HCT116 (cell line): ENCODE measurements at regions not wholly inside any gene's neighbourhood (a gene's known extent, or its start where the extent isn't known, plus 50 kb on each side); places are given as distances from the start of the nearest gene placed in this dataset.

Experiments used
- ATAC-seq: fragments of 200-7000 bp; cut with Tn5 transposase; 2 replicates; pipeline ENCODE4 v1.9.1; 2020; ENCODE audit warnings: mild to moderate bottlenecking, moderate library complexity
- BruUV-seq: library from RNA; stranded (reverse); fragments of 400-500 nt; replicated peaks from 2 replicates; lab custom pipeline; 2021; lab: Mats Ljungman, UMichigan
- CTCF ChIA-PET: fragments of 300-600 bp; sonication (Branson Sonifier 250); formaldehyde crosslinking; loops from one replicate; lab custom pipeline; 2021; ENCODE audit warnings: antibody characterized with exemption; lab: Charles Lee
- POLR2A ChIA-PET: fragments of 300-600, 350-600 bp; sonication (Branson Sonifier 250); formaldehyde crosslinking; loops from one replicate; lab custom pipeline; 2021; ENCODE audit warnings: antibody characterized with exemption; lab: Charles Lee
- RAD21 ChIA-PET, 2 experiments: fragments of 300-600 bp; sonication (Branson Sonifier 250); formaldehyde crosslinking; loops; one replicate each; lab custom pipeline; 2023; ENCODE audit warnings: low total read pairs in 2 of 2; ENCODE audit not compliant: uncharacterized antibody in 2 of 2, unreplicated experiment in 2 of 2, low non-redundant PET in 1 of 2; lab: Charles Lee
- DNase-seq: peaks from one replicate; pipeline ENCODE4 v3.0.0-alpha.2; 2010; ENCODE audit warnings: low read depth, low spot score
- H2AFZ ChIP-seq: fragments of 200-600 bp; shearing (Covaris generic), sonication (generic); 2 replicates; pipeline ENCODE4 v1.6.1; 2017; ENCODE audit warnings: low read depth, mixed run types, mixed read lengths, antibody characterized with exemption, low read length; ENCODE audit not compliant: poor library complexity, severe bottlenecking
- H3K27ac ChIP-seq: 2 replicates; pipeline ENCODE4 v1.5.1; 2012; ENCODE audit warnings: low read depth, low read length
- H3K27me3 ChIP-seq: fragments of 200-600 bp; sonication (generic); 2 replicates; pipeline ENCODE4 v1.6.1; 2016; ENCODE audit warnings: mixed run types, low read length, mixed read lengths; ENCODE audit not compliant: insufficient read depth
- H3K36me3 ChIP-seq, 2 experiments: fragments of 200-500 bp in 1 of 2; fragments of 200-600 bp in 1 of 2; sonication (Bioruptor generic) in 1 of 2; sonication (generic) in 1 of 2; 2 replicates each; pipeline versions ENCODE4 v1.5.1 to v1.6.1; 2014 to 2016; ENCODE audit warnings: low read length in 2 of 2, inconsistent platforms in 1 of 2, mixed read lengths in 1 of 2, mixed run types in 1 of 2; ENCODE audit not compliant: insufficient read depth in 2 of 2, control insufficient read depth in 1 of 2
- H3K4me1 ChIP-seq, 2 experiments: fragments of 200-600 bp in 1 of 2; sonication (generic) in 1 of 2; 2 replicates each; pipeline versions ENCODE4 v1.5.1 to v1.6.1; 2012 to 2017; ENCODE audit warnings: low read length in 2 of 2, inconsistent platforms in 1 of 2, mild to moderate bottlenecking in 1 of 2, mixed read lengths in 1 of 2, mixed run types in 1 of 2, moderate library complexity in 1 of 2; ENCODE audit not compliant: insufficient read depth in 2 of 2, control insufficient read depth in 1 of 2
- H3K4me2 ChIP-seq: fragments of 200-600 bp; sonication (generic); 2 replicates; pipeline ENCODE4 v1.6.1; 2017; ENCODE audit warnings: mixed run types, low read length, mixed read lengths
- H3K4me3 ChIP-seq, 2 experiments: fragments of 200-600 bp in 1 of 2; sonication (generic) in 1 of 2; replicated peaks in 1 of 2; 2 replicates each; pipeline ENCODE4 v1.5.1; 2011 to 2016; ENCODE audit warnings: low read length in 2 of 2, control low read depth in 1 of 2, low read depth in 1 of 2, mild to moderate bottlenecking in 1 of 2, mixed read lengths in 1 of 2, mixed run types in 1 of 2
- H3K79me2 ChIP-seq: fragments of 200-600 bp; sonication (generic); 2 replicates; pipeline ENCODE4 v1.6.1; 2017; ENCODE audit warnings: mild to moderate bottlenecking, mixed run types, low read length, moderate library complexity, mixed read lengths; ENCODE audit not compliant: insufficient read depth
- H3K9ac ChIP-seq: fragments of 200-600 bp; sonication (generic); 2 replicates; pipeline ENCODE4 v1.6.1; 2016; ENCODE audit warnings: low read length, mixed read lengths
- H3K9me2 ChIP-seq: fragments of 200-600 bp; sonication (generic), shearing (Covaris generic); 2 replicates; pipeline ENCODE4 v1.6.1; 2017; ENCODE audit warnings: mixed run types, mild to moderate bottlenecking, moderate library complexity; ENCODE audit not compliant: insufficient read depth
- H3K9me3 ChIP-seq, 2 experiments: fragments of 200-500 bp in 1 of 2; fragments of 200-600 bp in 1 of 2; sonication (Bioruptor generic) in 1 of 2; sonication (generic) in 1 of 2; 2 replicates each; pipeline ENCODE4 v1.6.1; 2014 to 2017; ENCODE audit warnings: low read length in 2 of 2, mixed read lengths in 2 of 2, inconsistent platforms in 1 of 2, low read depth in 1 of 2, mild to moderate bottlenecking in 1 of 2, mixed run types in 1 of 2, moderate library complexity in 1 of 2; ENCODE audit not compliant: control insufficient read depth in 1 of 2, insufficient read depth in 1 of 2
- H4K20me1 ChIP-seq: fragments of 200-600 bp; sonication (generic), shearing (Covaris generic); 2 replicates; pipeline ENCODE4 v1.6.1; 2017; ENCODE audit warnings: mixed run types, mild to moderate bottlenecking, moderate library complexity; ENCODE audit not compliant: insufficient read depth
- CEBPB ChIP-seq: IDR thresholded peaks from 2 replicates; pipeline ENCODE4 v1.6.1; 2012; ENCODE audit warnings: low read depth
- EZH2phosphoT487 ChIP-seq: fragments of 200-600 bp; IDR thresholded peaks from 2 replicates; pipeline ENCODE4 v1.6.1; 2018; ENCODE audit warnings: antibody characterized with exemption, borderline replicate concordance
- MAX ChIP-seq: IDR thresholded peaks from 2 replicates; pipeline ENCODE4 v1.6.1; 2012
- RAD21 ChIP-seq: IDR thresholded peaks from 2 replicates; pipeline ENCODE4 v1.6.1; 2012; ENCODE audit warnings: low read depth, mild to moderate bottlenecking
- SP1 ChIP-seq: IDR thresholded peaks from 2 replicates; pipeline ENCODE4 v1.6.1; 2012; ENCODE audit warnings: low read depth
- YY1 ChIP-seq: IDR thresholded peaks from 2 replicates; pipeline ENCODE4 v1.6.1; 2011; ENCODE audit warnings: low read length, low read depth, moderate library complexity, mild to moderate bottlenecking; ENCODE audit not compliant: insufficient replicate concordance; ENCODE audit errors: extremely low read depth
- ZBTB33 ChIP-seq: IDR thresholded peaks from 2 replicates; pipeline ENCODE4 v1.6.1; 2011; ENCODE audit warnings: mild to moderate bottlenecking, low read length, moderate library complexity; ENCODE audit not compliant: insufficient replicate concordance; ENCODE audit errors: extremely low read depth
- ZFX ChIP-seq: fragments of 450-650 bp; IDR thresholded peaks from 2 replicates; pipeline ENCODE4 v1.6.1; 2017
- intact Hi-C: fragments of 100-400 bp; cut with micrococcal nuclease; formaldehyde crosslinking; loops from 2 replicates; pipeline ENCODE4 v1.10.0; 2022

GRCh38 chr1:87641996-87642395 is 313.3 kb downstream of the LMO4 start:
- Histone ChIP-seq H2AFZ (no peak overlapping the region), H3K9me3 (no peaks in the 10 kb centered on the region), H3K79me2 (no peaks in the 10 kb centered on the region), H3K4me2 (no peak overlapping the region), H3K4me3 (no peak overlapping the region), H3K27me3 (no peaks in the 10 kb centered on the region), H3K4me1 (peaks cover 0 to 5% of the 10 kb centered on the region in 2 experiments; a peak in 1 of 4 replicates), H4K20me1 (no peaks in the 10 kb centered on the region), H3K9ac (no peak overlapping the region), H3K36me3 (no peaks in the 10 kb centered on the region), H3K27ac (no peak overlapping the region), H3K9me2 (no peaks in the 10 kb centered on the region)
- POLR2A ChIA-PET = no interaction called here
- TF ChIP-seq EZH2phosphoT487 = no peak
- TF ChIP-seq YY1 = no peak
- no peak for TF ChIP-seq MAX
- no peak for TF ChIP-seq CEBPB
- TF ChIP-seq ZBTB33 = no peak
- no peak for TF ChIP-seq ZFX
- TF ChIP-seq SP1 = no peak
- TF ChIP-seq RAD21 = no peak
- intact Hi-C loops = no loop called here
- DNase-seq (no peak), ATAC-seq (no peak)
- RAD21 ChIA-PET = no interaction called here
- no TSS peak for BruUV-seq
- CTCF ChIA-PET = no interaction called here
